HL-60 (cell line): ENCODE measurements at regions not wholly inside any gene's neighbourhood (a gene's known extent, or its start where the extent isn't known, plus 50 kb on each side); places are given as distances from the start of the nearest gene placed in this dataset.

Experiments used
- DNase-seq, 2 experiments: peaks; one replicate each; pipeline ENCODE4 v3.0.0-alpha.2; 2010 to 2020; ENCODE audit warnings: low read depth in 1 of 2, low spot score in 1 of 2
- H3K27ac ChIP-seq: fragments of 250-450 bp; sonication (Bioruptor Pico); replicated peaks from 2 replicates; pipeline ENCODE4 v1.5.1; 2020; ENCODE audit warnings: mild to moderate bottlenecking, moderate library complexity
- H3K27me3 ChIP-seq: fragments of 250-450 bp; sonication (Bioruptor Pico); 2 replicates; pipeline ENCODE4 v1.5.1; 2021; ENCODE audit warnings: mild to moderate bottlenecking, moderate library complexity; ENCODE audit not compliant: insufficient read depth, poor library complexity, severe bottlenecking
- H3K4me3 ChIP-seq: replicated peaks from 2 replicates; pipeline ENCODE4 v1.5.1; 2011; ENCODE audit warnings: mild to moderate bottlenecking, control low read depth, low read length; ENCODE audit not compliant: insufficient read depth
- GABPA ChIP-seq: IDR thresholded peaks from 2 replicates; pipeline ENCODE4 v1.6.1; 2012; ENCODE audit warnings: low read depth
- POLR2AphosphoS5 ChIP-seq: IDR thresholded peaks from 2 replicates; pipeline ENCODE4 v1.6.1; 2012; ENCODE audit warnings: low read depth
- REST ChIP-seq: IDR thresholded peaks from 2 replicates; pipeline ENCODE4 v1.6.1; 2012; ENCODE audit warnings: low read depth; ENCODE audit not compliant: insufficient replicate concordance
- SPI1 ChIP-seq: IDR thresholded peaks from 2 replicates; pipeline ENCODE4 v1.6.1; 2012; ENCODE audit warnings: low read depth, mild to moderate bottlenecking, borderline replicate concordance
- TF ChIP-seq, protein P1 (sequence below): IDR thresholded peaks from one replicate; pipeline ENCODE4 v1.5.1; 2011; ENCODE audit warnings: low read length, control low read depth, inconsistent platforms; ENCODE audit not compliant: insufficient read depth

- DNase-seq: no peak
- Histone ChIP-seq H3K27me3 (no peaks in the 10 kb centered on the region), H3K27ac (no peak overlapping the region), H3K4me3 (no peak overlapping the region)
- no peak for TF ChIP-seq SPI1
- TF ChIP-seq GABPA: no peak
- TF ChIP-seq POLR2AphosphoS5: no peak
- no peak for TF ChIP-seq REST
- TF ChIP-seq, protein P1, sequence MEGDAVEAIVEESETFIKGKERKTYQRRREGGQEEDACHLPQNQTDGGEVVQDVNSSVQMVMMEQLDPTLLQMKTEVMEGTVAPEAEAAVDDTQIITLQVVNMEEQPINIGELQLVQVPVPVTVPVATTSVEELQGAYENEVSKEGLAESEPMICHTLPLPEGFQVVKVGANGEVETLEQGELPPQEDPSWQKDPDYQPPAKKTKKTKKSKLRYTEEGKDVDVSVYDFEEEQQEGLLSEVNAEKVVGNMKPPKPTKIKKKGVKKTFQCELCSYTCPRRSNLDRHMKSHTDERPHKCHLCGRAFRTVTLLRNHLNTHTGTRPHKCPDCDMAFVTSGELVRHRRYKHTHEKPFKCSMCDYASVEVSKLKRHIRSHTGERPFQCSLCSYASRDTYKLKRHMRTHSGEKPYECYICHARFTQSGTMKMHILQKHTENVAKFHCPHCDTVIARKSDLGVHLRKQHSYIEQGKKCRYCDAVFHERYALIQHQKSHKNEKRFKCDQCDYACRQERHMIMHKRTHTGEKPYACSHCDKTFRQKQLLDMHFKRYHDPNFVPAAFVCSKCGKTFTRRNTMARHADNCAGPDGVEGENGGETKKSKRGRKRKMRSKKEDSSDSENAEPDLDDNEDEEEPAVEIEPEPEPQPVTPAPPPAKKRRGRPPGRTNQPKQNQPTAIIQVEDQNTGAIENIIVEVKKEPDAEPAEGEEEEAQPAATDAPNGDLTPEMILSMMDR: no peak
These were observed 391.3 kb upstream of the GYPC start for GRCh38 chr2:126264625-126265024.

- H3K27ac ChIP-seq: no peak overlapping the region
- H3K4me3 ChIP-seq: no peak overlapping the region
- TF ChIP-seq, protein P1: no peak
- TF ChIP-seq GABPA (no peak), POLR2AphosphoS5 (no peak), SPI1 (no peak), REST (no peak)
- DNase-seq: no peak
- no peaks in the 10 kb centered on the region for H3K27me3 ChIP-seq
These were observed 386.0 kb upstream of the GYPC start for GRCh38 chr2:126269911-126270310.

DNA sequence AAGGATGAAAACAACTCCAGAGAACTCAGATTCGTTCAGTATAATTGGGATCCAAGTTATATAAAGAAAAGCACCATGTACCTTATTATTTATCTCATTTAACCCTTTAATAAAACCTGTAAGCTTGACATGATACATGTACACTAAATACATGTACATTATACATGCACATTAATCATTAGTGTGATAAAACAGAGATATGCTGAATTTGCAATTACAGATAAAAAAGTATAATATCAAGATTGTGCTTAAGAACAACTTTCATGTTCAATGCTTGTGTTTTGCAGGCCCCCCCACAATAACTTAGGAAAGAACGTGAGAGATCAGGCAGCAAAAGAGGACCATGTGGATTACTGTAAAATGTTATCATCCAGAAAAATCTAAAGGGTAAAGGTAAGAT, 385.4 kb upstream of the GYPC start:
- H3K27ac ChIP-seq: no peak overlapping the region
- TF ChIP-seq GABPA (no peak), SPI1 (no peak), REST (no peak), POLR2AphosphoS5 (no peak)
- TF ChIP-seq, protein P1: no peak
- no peaks in the 10 kb centered on the region for H3K27me3 ChIP-seq
- no peak overlapping the region for H3K4me3 ChIP-seq
- DNase-seq: no peak
